Upper lobe of left lung (tissue), 6 donors: ENCODE measurements at regions not wholly inside any gene's neighbourhood (a gene's known extent, or its start where the extent isn't known, plus 50 kb on each side); places are given as distances from the start of the nearest gene placed in this dataset.

ENCODE experiments used
- ATAC-seq, 2 donors: fragments of 200-7000 bp; cut with Tn5 transposase; one replicate each; pipeline ENCODE4 v1.9.1; 2022; ENCODE audit warnings: mild to moderate bottlenecking in 2 of 2, moderate library complexity in 2 of 2; ENCODE audit not compliant: low FRiP score in 2 of 2
- DNase-seq, 2 donors: peaks; one replicate each; pipeline ENCODE4 v3.0.0-alpha.2; 2019 to 2020
- H3K27ac ChIP-seq, 4 donors: fragments of 200-600 bp; sonication (generic); one replicate each; pipeline ENCODE4 v1.5.1; 2016 to 2019
- H3K27me3 ChIP-seq, 4 donors: fragments of 200-600 bp; sonication (generic); one replicate each; pipeline ENCODE4 v1.5.1; 2017 to 2019
- H3K36me3 ChIP-seq, 4 donors: fragments of 200-600 bp; sonication (generic); one replicate each; pipeline ENCODE4 v1.5.1; 2016 to 2019
- H3K4me1 ChIP-seq, 4 donors: fragments of 200-600 bp; sonication (generic); one replicate each; pipeline ENCODE4 v1.5.1; 2018 to 2019
- H3K4me3 ChIP-seq, 4 donors: fragments of 200-600 bp; sonication (generic); one replicate each; pipeline ENCODE4 v1.5.1; 2017 to 2019; ENCODE audit warnings: mild to moderate bottlenecking in 2 of 4, moderate library complexity in 1 of 4
- H3K9me3 ChIP-seq, 4 donors: fragments of 200-600 bp; sonication (generic); one replicate each; pipeline ENCODE4 v1.5.1; 2018 to 2019
- EP300 ChIP-seq, 4 donors: sonication (generic); formaldehyde crosslinking; IDR thresholded peaks; one replicate each; pipeline ENCODE4 v1.5.1; 2017; ENCODE audit warnings: antibody characterized with exemption in 4 of 4, control low read depth in 2 of 4
- POLR2A ChIP-seq, 4 donors: fragments of 450-650 bp; IDR thresholded peaks; one replicate each; pipeline ENCODE4 v1.5.1; 2016 to 2017; ENCODE audit warnings: antibody characterized with exemption in 4 of 4, mild to moderate bottlenecking in 2 of 4
- POLR2AphosphoS5 ChIP-seq, 2 donors: sonication (generic); formaldehyde crosslinking; IDR thresholded peaks; one replicate each; pipeline ENCODE4 v1.5.1; 2017; ENCODE audit warnings: antibody characterized with exemption in 2 of 2
- WGBS, 2 donors: methylation state at CpG; one replicate each; pipeline ENCODE4 v1.1.5; 2017 to 2018; 5-methylcytosine and 5-hydroxymethylcytosine counted together
- TF ChIP-seq, protein P1 (sequence below), 6 experiments: fragments of 450-650 bp in 4 of 6; fragments of 200-600 bp in 2 of 6; sonication (generic) in 2 of 6; IDR thresholded peaks; one replicate each; pipeline ENCODE4 v1.5.1; 2016 to 2019; ENCODE audit warnings: antibody characterized with exemption in 6 of 6
- donor health status: DM: no; HTN: no; CAD: no; lungs with moderate emphysema.
- donor health status: DM: no; HTN: yes; CAD: no; lungs with severe emphysema.

DNA sequence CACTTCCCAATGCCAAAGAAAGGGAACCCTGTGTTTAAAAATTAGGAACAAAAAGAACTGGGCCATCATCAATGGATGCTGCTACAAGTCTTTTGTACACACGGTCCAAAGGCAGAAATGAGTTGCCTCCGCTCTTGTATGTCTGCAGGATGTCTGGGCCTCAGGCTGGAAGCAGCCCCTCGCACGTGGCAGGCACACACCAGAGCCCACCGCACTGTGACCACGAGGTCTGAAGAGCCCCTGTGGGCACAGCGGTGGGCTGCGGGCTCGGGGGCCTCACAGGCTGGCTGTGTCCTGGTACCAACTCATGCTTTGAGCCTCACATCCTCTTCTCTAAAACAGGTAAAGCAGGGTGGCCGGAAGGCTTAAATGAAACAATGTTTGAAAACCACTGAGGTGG, 309.3 kb downstream of the C16orf95 start:
- no peaks in the 10 kb centered on the region for H3K27me3 ChIP-seq
- WGBS, 2 donors, result 88 to 93% methylated on average over 10 of the region's 10 CpGs
- TF ChIP-seq POLR2AphosphoS5 (IDR thresholded peaks at IDR 0.05) (no peak), POLR2A (IDR thresholded peaks at IDR 0.05) (no peak), EP300 (IDR thresholded peaks at IDR 0.05) (no peak)
- TF ChIP-seq, protein P1, sequence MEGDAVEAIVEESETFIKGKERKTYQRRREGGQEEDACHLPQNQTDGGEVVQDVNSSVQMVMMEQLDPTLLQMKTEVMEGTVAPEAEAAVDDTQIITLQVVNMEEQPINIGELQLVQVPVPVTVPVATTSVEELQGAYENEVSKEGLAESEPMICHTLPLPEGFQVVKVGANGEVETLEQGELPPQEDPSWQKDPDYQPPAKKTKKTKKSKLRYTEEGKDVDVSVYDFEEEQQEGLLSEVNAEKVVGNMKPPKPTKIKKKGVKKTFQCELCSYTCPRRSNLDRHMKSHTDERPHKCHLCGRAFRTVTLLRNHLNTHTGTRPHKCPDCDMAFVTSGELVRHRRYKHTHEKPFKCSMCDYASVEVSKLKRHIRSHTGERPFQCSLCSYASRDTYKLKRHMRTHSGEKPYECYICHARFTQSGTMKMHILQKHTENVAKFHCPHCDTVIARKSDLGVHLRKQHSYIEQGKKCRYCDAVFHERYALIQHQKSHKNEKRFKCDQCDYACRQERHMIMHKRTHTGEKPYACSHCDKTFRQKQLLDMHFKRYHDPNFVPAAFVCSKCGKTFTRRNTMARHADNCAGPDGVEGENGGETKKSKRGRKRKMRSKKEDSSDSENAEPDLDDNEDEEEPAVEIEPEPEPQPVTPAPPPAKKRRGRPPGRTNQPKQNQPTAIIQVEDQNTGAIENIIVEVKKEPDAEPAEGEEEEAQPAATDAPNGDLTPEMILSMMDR (IDR thresholded peaks at IDR 0.05), result no peak
- H3K4me3 ChIP-seq, result no peak overlapping the region
- no peaks in the 10 kb centered on the region for H3K4me1 ChIP-seq
- DNase-seq, result peak in 1 of 2 donors; percentile 59
- no peaks in the 10 kb centered on the region for H3K36me3 ChIP-seq
- ATAC-seq, result no peak
- no peak overlapping the region for H3K27ac ChIP-seq
- H3K9me3 ChIP-seq, result peaks cover 0 to 5% (median 0%) of the 10 kb centered on the region in 4 donors

DNA sequence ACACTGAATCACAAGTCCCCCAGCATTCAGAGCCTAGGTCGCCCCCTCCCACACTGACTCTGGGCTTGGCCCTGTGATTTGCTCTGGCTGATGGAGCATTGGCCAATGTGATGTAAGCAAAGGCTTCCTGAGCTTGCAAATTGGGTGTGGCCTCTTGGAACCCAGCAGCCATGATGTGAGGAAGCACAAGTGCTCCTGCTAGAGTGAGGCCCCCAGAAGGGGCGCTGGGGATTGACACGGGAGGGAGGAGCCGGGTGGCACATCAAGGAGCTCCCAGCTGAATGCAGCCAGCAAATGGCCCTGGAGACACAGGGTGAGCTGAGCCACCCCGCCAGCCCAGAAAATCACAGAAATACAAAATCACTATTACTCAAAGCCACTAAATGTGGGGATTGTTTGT, 308.5 kb downstream of the C16orf95 start:
- H3K4me3 ChIP-seq, result no peak overlapping the region
- no peak overlapping the region for H3K27ac ChIP-seq
- TF ChIP-seq, protein P1 (IDR thresholded peaks at IDR 0.05), result no peak
- TF ChIP-seq EP300 (IDR thresholded peaks at IDR 0.05) (no peak), POLR2AphosphoS5 (IDR thresholded peaks at IDR 0.05) (no peak), POLR2A (IDR thresholded peaks at IDR 0.05) (no peak)
- WGBS, 2 donors, result 91 to 94% methylated on average over 4 to 5 of the region's 5 CpGs
- DNase-seq (no peak), ATAC-seq (no peak)
- no peaks in the 10 kb centered on the region for H3K27me3 ChIP-seq
- H3K4me1 ChIP-seq, result no peaks in the 10 kb centered on the region
- peaks cover 0 to 5% (median 0%) of the 10 kb centered on the region in 4 donors for H3K9me3 ChIP-seq
- no peaks in the 10 kb centered on the region for H3K36me3 ChIP-seq

DNA sequence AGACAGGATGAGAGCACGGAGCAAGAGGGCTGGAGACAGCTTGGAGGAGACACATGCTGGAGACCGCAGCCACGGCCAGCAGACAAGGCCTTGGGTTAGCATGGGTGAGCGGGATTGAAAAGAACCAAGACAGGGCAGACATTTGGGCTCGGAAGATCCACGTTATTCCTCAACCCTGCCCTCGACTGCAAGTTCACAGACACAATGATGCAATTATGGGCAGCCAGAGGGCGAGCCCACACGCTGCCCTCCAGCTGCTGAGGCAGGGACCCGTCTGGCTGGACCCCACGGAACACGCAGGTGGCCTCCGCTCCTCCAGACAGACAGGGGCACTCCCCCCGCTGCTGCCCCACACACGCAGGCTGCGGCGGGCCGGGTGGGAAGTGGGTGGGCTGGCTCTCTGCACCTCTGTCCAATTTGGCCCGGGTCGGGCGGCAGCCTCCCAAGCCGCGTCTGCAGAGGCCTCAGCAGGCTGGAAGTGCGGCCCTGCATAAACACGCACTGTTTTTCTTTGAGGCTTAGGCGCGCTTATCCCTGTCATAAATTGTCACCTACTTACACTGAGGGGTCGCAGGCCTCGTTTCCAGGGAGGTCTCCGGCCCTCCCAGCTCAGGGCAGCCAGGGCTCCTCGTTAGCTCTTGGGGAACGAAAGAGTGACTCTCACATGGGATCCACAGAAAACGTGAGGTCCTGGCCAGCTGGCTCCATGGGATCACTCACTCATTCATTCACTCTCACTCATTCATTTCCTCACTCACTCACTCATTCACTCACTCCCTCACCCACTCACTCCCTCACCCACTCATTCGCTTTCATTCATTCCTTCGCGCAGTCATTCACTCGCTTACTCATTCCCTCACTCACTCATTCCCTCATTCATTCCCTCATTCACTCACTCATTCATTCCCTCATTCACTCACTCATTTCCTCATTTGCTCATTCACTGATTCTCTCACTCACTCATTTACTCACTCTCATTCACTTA, 303.9 kb downstream of the C16orf95 start:
- Histone ChIP-seq H3K9me3 (peaks cover 0 to 5% (median 0%) of the 10 kb centered on the region in 4 donors), H3K27ac (no peak overlapping the region), H3K4me1 (no peaks in the 10 kb centered on the region), H3K36me3 (no peaks in the 10 kb centered on the region), H3K27me3 (peaks cover 0 to 6% (median 0%) of the 10 kb centered on the region in 4 donors), H3K4me3 (no peak overlapping the region)
- ATAC-seq (no peak), DNase-seq (peak in 1 of 2 donors; percentile 82)
- WGBS, 2 donors, result 64 to 82% methylated on average over 22 to 37 of the region's 37 CpGs
- TF ChIP-seq, protein P1 (IDR thresholded peaks at IDR 0.05), result no peak

DNA sequence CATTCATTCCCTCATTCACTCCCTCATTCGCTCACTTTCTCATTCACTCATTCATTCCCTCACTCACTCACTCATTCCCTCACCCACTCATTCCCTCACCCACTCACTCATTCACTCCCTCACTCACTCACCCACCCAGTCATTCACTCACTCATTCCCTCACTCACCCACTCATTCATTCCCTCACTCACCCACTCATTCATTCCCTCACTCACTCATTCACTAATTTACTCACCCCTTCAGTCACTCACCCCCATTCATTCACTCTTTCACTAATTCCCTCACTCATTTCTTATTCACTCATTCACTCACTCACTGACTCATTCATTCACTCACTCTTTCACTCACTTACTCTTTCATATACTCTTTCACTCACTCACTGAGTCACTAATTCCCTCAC, 303.1 kb downstream of the C16orf95 start:
- no peaks in the 10 kb centered on the region for H3K36me3 ChIP-seq
- ATAC-seq (no peak), DNase-seq (no peak)
- H3K27ac ChIP-seq, result no peak overlapping the region
- no peak for TF ChIP-seq POLR2A (IDR thresholded peaks at IDR 0.05)
- H3K9me3 ChIP-seq, result no peaks in the 10 kb centered on the region
- 94 to 100% methylated on average over 1 of the region's 1 CpG for WGBS, 2 donors
- peaks cover 0 to 6% (median 0%) of the 10 kb centered on the region in 4 donors for H3K27me3 ChIP-seq
- no peak overlapping the region for H3K4me3 ChIP-seq
- no peaks in the 10 kb centered on the region for H3K4me1 ChIP-seq

DNA sequence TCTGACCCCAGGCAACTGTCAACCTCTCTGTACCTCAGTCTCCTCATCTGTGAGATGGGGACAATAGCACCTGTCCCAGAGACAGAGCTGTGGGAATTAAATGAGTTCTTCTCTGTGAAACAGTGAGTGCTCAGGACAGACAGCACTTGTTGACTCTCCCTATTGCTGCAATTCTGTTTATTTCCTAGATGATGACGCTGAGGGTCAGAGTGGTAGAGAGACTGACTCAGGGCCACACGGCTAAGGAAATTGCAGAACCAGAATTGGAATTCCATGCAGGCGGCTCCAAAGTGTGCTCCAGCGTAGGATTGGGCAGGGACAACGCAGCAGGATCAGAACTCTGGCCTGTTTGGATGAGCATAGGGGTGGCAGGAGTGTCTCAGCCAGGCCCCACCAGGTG, 302.2 kb downstream of the C16orf95 start:
- Histone ChIP-seq H3K36me3 (no peaks in the 10 kb centered on the region), H3K27ac (no peak overlapping the region), H3K4me1 (no peaks in the 10 kb centered on the region), H3K9me3 (no peaks in the 10 kb centered on the region), H3K4me3 (no peak overlapping the region), H3K27me3 (peaks cover 0 to 6% (median 0%) of the 10 kb centered on the region in 4 donors)
- 73 to 87% methylated on average over 3 to 5 of the region's 5 CpGs for WGBS, 2 donors
- TF ChIP-seq, protein P1 (IDR thresholded peaks at IDR 0.05), result no peak
- TF ChIP-seq EP300 (IDR thresholded peaks at IDR 0.05) (no peak), POLR2A (IDR thresholded peaks at IDR 0.05) (no peak), POLR2AphosphoS5 (IDR thresholded peaks at IDR 0.05) (no peak)
- no peak for DNase-seq
- ATAC-seq, result no peak
